Vagina (tissue), 2 donors: ENCODE measurements at regions not wholly inside any gene's neighbourhood (a gene's known extent, or its start where the extent isn't known, plus 50 kb on each side); places are given as distances from the start of the nearest gene placed in this dataset.

ENCODE experiments used
- DNase-seq, 2 donors: peaks; one replicate each; pipeline ENCODE4 v3.0.0-alpha.2; 2017; ENCODE audit errors: extremely low spot score in 2 of 2
- H3K27ac ChIP-seq: fragments of 200-600 bp; sonication (generic); one replicate; pipeline ENCODE4 v1.5.1; 2019
- H3K27me3 ChIP-seq: fragments of 200-600 bp; sonication (generic); one replicate; pipeline ENCODE4 v1.5.1; 2019
- H3K36me3 ChIP-seq, 2 donors: fragments of 200-600 bp; sonication (generic); one replicate each; pipeline ENCODE4 v1.5.1; 2017 to 2019
- H3K4me1 ChIP-seq: fragments of 200-600 bp; sonication (generic); one replicate; pipeline ENCODE4 v1.5.1; 2019
- H3K4me3 ChIP-seq, 2 donors: fragments of 200-600 bp; sonication (generic); 1 replicate in 1 of 2; 2 replicates in 1 of 2; pipeline ENCODE4 v1.5.1; 2016 to 2019
- H3K9me3 ChIP-seq: fragments of 200-600 bp; sonication (generic); one replicate; pipeline ENCODE4 v1.5.1; 2019
- CTCF ChIP-seq, 3 experiments: fragments of 450-650 bp in 2 of 3; fragments of 200-600 bp in 1 of 3; sonication (generic) in 1 of 3; IDR thresholded peaks; one replicate each; pipeline ENCODE4 v1.5.1; 2017 to 2019; ENCODE audit warnings: antibody characterized with exemption in 3 of 3, mild to moderate bottlenecking in 2 of 3, moderate library complexity in 2 of 3
- POLR2A ChIP-seq, 2 donors: fragments of 450-650 bp; IDR thresholded peaks; one replicate each; pipeline ENCODE4 v1.6.1; 2017; ENCODE audit warnings: antibody characterized with exemption in 2 of 2, mild to moderate bottlenecking in 2 of 2, moderate library complexity in 2 of 2
- POLR2AphosphoS5 ChIP-seq, 2 donors: sonication (generic); formaldehyde crosslinking; IDR thresholded peaks; one replicate each; pipeline ENCODE4 v1.9.0; 2017; ENCODE audit warnings: antibody characterized with exemption in 2 of 2, mild to moderate bottlenecking in 2 of 2, low read depth in 1 of 2; ENCODE audit not compliant: insufficient read depth in 1 of 2
- intact Hi-C: fragments of 100-400 bp; cut with DNase I; formaldehyde crosslinking; loops from one replicate; pipeline ENCODE4 v1.15.1; 2023

- intact Hi-C loops: no loop called here
- DNase-seq: peak in 1 of 2 donors; percentile 10
- no peaks in the 10 kb centered on the region for H3K4me1 ChIP-seq
- no peak overlapping the region for H3K27ac ChIP-seq
- H3K9me3 ChIP-seq: no peaks in the 10 kb centered on the region
- no peak overlapping the region for H3K4me3 ChIP-seq
- H3K36me3 ChIP-seq: no peaks in the 10 kb centered on the region
- H3K27me3 ChIP-seq: no peaks in the 10 kb centered on the region
- TF ChIP-seq POLR2AphosphoS5 (IDR thresholded peaks at IDR 0.05; ENCODE audit: insufficient read depth in 1 of 2, low read depth in 1 of 2) (no peak), POLR2A (IDR thresholded peaks at IDR 0.05) (no peak), CTCF (IDR thresholded peaks at IDR 0.05) (no peak)
Observed at GRCh38 chr22:34688825-34689224, 377.1 kb upstream of the ISX start.

- no peaks in the 10 kb centered on the region for H3K36me3 ChIP-seq
- no peaks in the 10 kb centered on the region for H3K9me3 ChIP-seq
- H3K4me1 ChIP-seq: no peaks in the 10 kb centered on the region
- H3K27me3 ChIP-seq: no peaks in the 10 kb centered on the region
- DNase-seq: no peak
- intact Hi-C loops: no loop called here
- no peak overlapping the region for H3K27ac ChIP-seq
- TF ChIP-seq POLR2A (IDR thresholded peaks at IDR 0.05) (no peak), POLR2AphosphoS5 (IDR thresholded peaks at IDR 0.05; ENCODE audit: insufficient read depth in 1 of 2, low read depth in 1 of 2) (no peak), CTCF (IDR thresholded peaks at IDR 0.05) (no peak)
- H3K4me3 ChIP-seq: no peak overlapping the region
Observed at GRCh38 chr22:34696557-34696956, 369.4 kb upstream of the ISX start.

- Histone ChIP-seq H3K4me1 (no peaks in the 10 kb centered on the region), H3K36me3 (no peaks in the 10 kb centered on the region), H3K4me3 (no peak overlapping the region), H3K9me3 (no peaks in the 10 kb centered on the region), H3K27me3 (no peaks in the 10 kb centered on the region), H3K27ac (no peak overlapping the region)
- no peak for DNase-seq
- TF ChIP-seq CTCF (IDR thresholded peaks at IDR 0.05): no peak
- TF ChIP-seq POLR2A (IDR thresholded peaks at IDR 0.05): no peak
- no peak for TF ChIP-seq POLR2AphosphoS5 (IDR thresholded peaks at IDR 0.05; ENCODE audit: insufficient read depth in 1 of 2, low read depth in 1 of 2)
- intact Hi-C loops: no loop called here
Observed at GRCh38 chr22:34702279-34702678, 363.7 kb upstream of the ISX start.

- intact Hi-C loops: no loop called here
- no peaks in the 10 kb centered on the region for H3K9me3 ChIP-seq
- H3K27me3 ChIP-seq: no peaks in the 10 kb centered on the region
- no peak overlapping the region for H3K4me3 ChIP-seq
- TF ChIP-seq CTCF (IDR thresholded peaks at IDR 0.05) (no peak), POLR2AphosphoS5 (IDR thresholded peaks at IDR 0.05; ENCODE audit: insufficient read depth in 1 of 2, low read depth in 1 of 2) (peak in 1 of 2 donors; percentile 53), POLR2A (IDR thresholded peaks at IDR 0.05) (no peak)
- no peaks in the 10 kb centered on the region for H3K4me1 ChIP-seq
- DNase-seq: no peak
- H3K36me3 ChIP-seq: no peaks in the 10 kb centered on the region
- H3K27ac ChIP-seq: no peak overlapping the region
Observed at GRCh38 chr22:34709641-34710040, 356.3 kb upstream of the ISX start.

- H3K9me3 ChIP-seq: peaks cover 6% of the 10 kb centered on the region
- H3K4me3 ChIP-seq: no peak overlapping the region
- H3K27ac ChIP-seq: no peak overlapping the region
- no peaks in the 10 kb centered on the region for H3K36me3 ChIP-seq
- intact Hi-C loops: no loop called here
- TF ChIP-seq POLR2AphosphoS5 (IDR thresholded peaks at IDR 0.05; ENCODE audit: insufficient read depth in 1 of 2, low read depth in 1 of 2) (no peak), POLR2A (IDR thresholded peaks at IDR 0.05) (no peak), CTCF (IDR thresholded peaks at IDR 0.05) (no peak)
- H3K4me1 ChIP-seq: no peaks in the 10 kb centered on the region
- DNase-seq: no peak
- H3K27me3 ChIP-seq: no peaks in the 10 kb centered on the region
Observed at GRCh38 chr22:34722901-34723300, 343.1 kb upstream of the ISX start.
